HCT116 (cell line): ENCODE measurements at regions not wholly inside any gene's neighbourhood (a gene's known extent, or its start where the extent isn't known, plus 50 kb on each side); places are given as distances from the start of the nearest gene placed in this dataset.

Experiments
- ATAC-seq: fragments of 200-7000 bp; cut with Tn5 transposase; 2 replicates; pipeline ENCODE4 v1.9.1; 2020; ENCODE audit warnings: mild to moderate bottlenecking, moderate library complexity
- BruUV-seq: library from RNA; stranded (reverse); fragments of 400-500 nt; replicated peaks from 2 replicates; lab custom pipeline; 2021; lab: Mats Ljungman, UMichigan
- CTCF ChIA-PET: fragments of 300-600 bp; sonication (Branson Sonifier 250); formaldehyde crosslinking; loops from one replicate; lab custom pipeline; 2021; ENCODE audit warnings: antibody characterized with exemption; lab: Charles Lee
- POLR2A ChIA-PET: fragments of 300-600, 350-600 bp; sonication (Branson Sonifier 250); formaldehyde crosslinking; loops from one replicate; lab custom pipeline; 2021; ENCODE audit warnings: antibody characterized with exemption; lab: Charles Lee
- RAD21 ChIA-PET, 2 experiments: fragments of 300-600 bp; sonication (Branson Sonifier 250); formaldehyde crosslinking; loops; one replicate each; lab custom pipeline; 2023; ENCODE audit warnings: low total read pairs in 2 of 2; ENCODE audit not compliant: uncharacterized antibody in 2 of 2, unreplicated experiment in 2 of 2, low non-redundant PET in 1 of 2; lab: Charles Lee
- DNase-seq: peaks from one replicate; pipeline ENCODE4 v3.0.0-alpha.2; 2010; ENCODE audit warnings: low read depth, low spot score
- H2AFZ ChIP-seq: fragments of 200-600 bp; shearing (Covaris generic), sonication (generic); 2 replicates; pipeline ENCODE4 v1.6.1; 2017; ENCODE audit warnings: low read depth, mixed run types, mixed read lengths, antibody characterized with exemption, low read length; ENCODE audit not compliant: poor library complexity, severe bottlenecking
- H3K27ac ChIP-seq: 2 replicates; pipeline ENCODE4 v1.5.1; 2012; ENCODE audit warnings: low read depth, low read length
- H3K27me3 ChIP-seq: fragments of 200-600 bp; sonication (generic); 2 replicates; pipeline ENCODE4 v1.6.1; 2016; ENCODE audit warnings: mixed run types, low read length, mixed read lengths; ENCODE audit not compliant: insufficient read depth
- H3K36me3 ChIP-seq, 2 experiments: fragments of 200-500 bp in 1 of 2; fragments of 200-600 bp in 1 of 2; sonication (Bioruptor generic) in 1 of 2; sonication (generic) in 1 of 2; 2 replicates each; pipeline versions ENCODE4 v1.5.1 to v1.6.1; 2014 to 2016; ENCODE audit warnings: low read length in 2 of 2, inconsistent platforms in 1 of 2, mixed read lengths in 1 of 2, mixed run types in 1 of 2; ENCODE audit not compliant: insufficient read depth in 2 of 2, control insufficient read depth in 1 of 2
- H3K4me1 ChIP-seq, 2 experiments: fragments of 200-600 bp in 1 of 2; sonication (generic) in 1 of 2; 2 replicates each; pipeline versions ENCODE4 v1.5.1 to v1.6.1; 2012 to 2017; ENCODE audit warnings: low read length in 2 of 2, inconsistent platforms in 1 of 2, mild to moderate bottlenecking in 1 of 2, mixed read lengths in 1 of 2, mixed run types in 1 of 2, moderate library complexity in 1 of 2; ENCODE audit not compliant: insufficient read depth in 2 of 2, control insufficient read depth in 1 of 2
- H3K4me2 ChIP-seq: fragments of 200-600 bp; sonication (generic); 2 replicates; pipeline ENCODE4 v1.6.1; 2017; ENCODE audit warnings: mixed run types, low read length, mixed read lengths
- H3K4me3 ChIP-seq, 2 experiments: fragments of 200-600 bp in 1 of 2; sonication (generic) in 1 of 2; replicated peaks in 1 of 2; 2 replicates each; pipeline ENCODE4 v1.5.1; 2011 to 2016; ENCODE audit warnings: low read length in 2 of 2, control low read depth in 1 of 2, low read depth in 1 of 2, mild to moderate bottlenecking in 1 of 2, mixed read lengths in 1 of 2, mixed run types in 1 of 2
- H3K79me2 ChIP-seq: fragments of 200-600 bp; sonication (generic); 2 replicates; pipeline ENCODE4 v1.6.1; 2017; ENCODE audit warnings: mild to moderate bottlenecking, mixed run types, low read length, moderate library complexity, mixed read lengths; ENCODE audit not compliant: insufficient read depth
- H3K9ac ChIP-seq: fragments of 200-600 bp; sonication (generic); 2 replicates; pipeline ENCODE4 v1.6.1; 2016; ENCODE audit warnings: low read length, mixed read lengths
- H3K9me2 ChIP-seq: fragments of 200-600 bp; sonication (generic), shearing (Covaris generic); 2 replicates; pipeline ENCODE4 v1.6.1; 2017; ENCODE audit warnings: mixed run types, mild to moderate bottlenecking, moderate library complexity; ENCODE audit not compliant: insufficient read depth
- H3K9me3 ChIP-seq, 2 experiments: fragments of 200-500 bp in 1 of 2; fragments of 200-600 bp in 1 of 2; sonication (Bioruptor generic) in 1 of 2; sonication (generic) in 1 of 2; 2 replicates each; pipeline ENCODE4 v1.6.1; 2014 to 2017; ENCODE audit warnings: low read length in 2 of 2, mixed read lengths in 2 of 2, inconsistent platforms in 1 of 2, low read depth in 1 of 2, mild to moderate bottlenecking in 1 of 2, mixed run types in 1 of 2, moderate library complexity in 1 of 2; ENCODE audit not compliant: control insufficient read depth in 1 of 2, insufficient read depth in 1 of 2
- H4K20me1 ChIP-seq: fragments of 200-600 bp; sonication (generic), shearing (Covaris generic); 2 replicates; pipeline ENCODE4 v1.6.1; 2017; ENCODE audit warnings: mixed run types, mild to moderate bottlenecking, moderate library complexity; ENCODE audit not compliant: insufficient read depth
- CBX3 ChIP-seq: IDR thresholded peaks from 2 replicates; pipeline ENCODE4 v1.6.1; 2012; ENCODE audit warnings: low read depth
- CEBPB ChIP-seq: IDR thresholded peaks from 2 replicates; pipeline ENCODE4 v1.6.1; 2012; ENCODE audit warnings: low read depth
- ELF1 ChIP-seq: IDR thresholded peaks from 2 replicates; pipeline ENCODE4 v1.6.1; 2012; ENCODE audit warnings: low read depth, borderline replicate concordance
- EZH2 ChIP-seq: fragments of 200-600 bp; sonication (generic); IDR thresholded peaks from 2 replicates; pipeline ENCODE4 v1.6.1; 2017; ENCODE audit warnings: antibody characterized with exemption, mixed run types
- EZH2phosphoT487 ChIP-seq: fragments of 200-600 bp; IDR thresholded peaks from 2 replicates; pipeline ENCODE4 v1.6.1; 2018; ENCODE audit warnings: antibody characterized with exemption, borderline replicate concordance
- FOSL1 ChIP-seq: IDR thresholded peaks from 2 replicates; pipeline ENCODE4 v1.6.1; 2012; ENCODE audit warnings: low read depth
- JUND ChIP-seq: IDR thresholded peaks from 2 replicates; pipeline ENCODE4 v1.6.1; 2012
- POLR2AphosphoS5 ChIP-seq: IDR thresholded peaks from 2 replicates; pipeline ENCODE4 v1.6.1; 2011; ENCODE audit warnings: mild to moderate bottlenecking, low read depth, low read length, moderate library complexity
- RAD21 ChIP-seq: IDR thresholded peaks from 2 replicates; pipeline ENCODE4 v1.6.1; 2012; ENCODE audit warnings: low read depth, mild to moderate bottlenecking
- TCF7L2 ChIP-seq: IDR thresholded peaks from 2 replicates; pipeline ENCODE4 v1.7.0; 2011; ENCODE audit warnings: borderline replicate concordance, inconsistent platforms; ENCODE audit not compliant: insufficient read depth, insufficient read length; ENCODE audit errors: extremely low read depth
- ZFX ChIP-seq: fragments of 450-650 bp; IDR thresholded peaks from 2 replicates; pipeline ENCODE4 v1.6.1; 2017
- intact Hi-C: fragments of 100-400 bp; cut with micrococcal nuclease; formaldehyde crosslinking; loops from 2 replicates; pipeline ENCODE4 v1.10.0; 2022
- TF ChIP-seq, protein P1 (sequence below): IDR thresholded peaks from 2 replicates; pipeline ENCODE4 v1.6.1; 2012
- TF ChIP-seq, protein P2 (sequence below): IDR thresholded peaks from 2 replicates; pipeline ENCODE4 v1.6.1; 2012; ENCODE audit warnings: low read depth
- TF ChIP-seq, protein P3 (sequence below): IDR thresholded peaks from 2 replicates; pipeline ENCODE4 v1.6.1; 2011; ENCODE audit warnings: mild to moderate bottlenecking, low read length, moderate library complexity; ENCODE audit not compliant: insufficient replicate concordance; ENCODE audit errors: extremely low read depth
- TF ChIP-seq, protein P4 (sequence below), 3 experiments: fragments of 200-600 bp in 1 of 3; sonication (generic) in 1 of 3; IDR thresholded peaks in 2 of 3; conservative IDR thresholded peaks in 1 of 3; 2 replicates each; pipeline ENCODE4 v1.5.1; 2012 to 2017; ENCODE audit warnings: low read depth in 2 of 3, low read length in 2 of 3, antibody characterized with exemption in 1 of 3, borderline replicate concordance in 1 of 3, control low read depth in 1 of 3, mild to moderate bottlenecking in 1 of 3, mixed read lengths in 1 of 3, mixed run types in 1 of 3, moderate library complexity in 1 of 3; ENCODE audit not compliant: insufficient read depth in 1 of 3

DNA sequence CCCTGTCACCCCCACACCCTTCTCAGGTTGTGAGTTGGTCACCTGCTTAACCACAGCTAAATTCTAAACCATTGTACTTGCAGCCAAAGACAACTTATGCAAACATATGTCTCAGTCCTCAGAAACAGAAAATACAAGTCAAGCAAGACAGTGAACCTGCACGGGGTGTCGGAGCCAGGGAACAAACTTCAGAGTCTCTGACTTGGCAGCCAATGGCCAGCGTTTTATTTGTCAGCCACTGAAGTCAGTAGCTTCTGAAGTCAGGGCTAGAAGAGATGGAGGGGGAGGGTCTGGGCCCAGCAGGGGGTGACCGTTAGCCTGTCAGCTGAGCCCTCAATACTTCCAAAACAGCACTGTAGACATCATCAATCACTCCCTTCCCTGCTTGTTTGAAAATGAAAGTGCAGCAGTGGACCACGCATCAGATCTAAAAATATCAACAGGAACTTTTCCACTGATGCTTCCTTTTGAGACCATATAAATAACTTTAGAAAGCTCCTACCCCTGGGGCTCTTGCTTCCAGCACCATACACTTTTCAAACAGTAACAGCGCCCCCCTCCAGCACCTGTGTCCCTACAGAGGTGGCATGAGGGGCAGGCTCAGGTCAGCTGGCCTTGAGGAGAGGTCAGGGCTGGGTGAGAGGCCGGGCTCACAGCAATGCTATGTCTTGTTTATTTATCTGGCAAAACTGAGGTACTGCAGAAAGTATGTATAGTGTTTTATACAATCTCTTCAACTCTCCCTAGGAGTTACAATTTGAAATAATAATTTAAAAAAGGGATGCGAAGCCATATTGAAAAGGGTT is 142.5 kb downstream of the ACER2 start:
- ChIA-PET RAD21 (no interaction called here), CTCF (no interaction called here), POLR2A (no interaction called here)
- H3K4me3 ChIP-seq, result no peak overlapping the region
- H3K27ac ChIP-seq, result no peak overlapping the region
- intact Hi-C loops, result no loop called here
- H3K4me2 ChIP-seq, result no peak overlapping the region
- no peaks in the 10 kb centered on the region for H3K79me2 ChIP-seq
- no peaks in the 10 kb centered on the region for H3K9me2 ChIP-seq
- H3K27me3 ChIP-seq, result peaks cover 16% of the 10 kb centered on the region; the same call in 1 of the 2 replicates
- ATAC-seq (no peak), DNase-seq (no peak)
- no peak for TF ChIP-seq CBX3
- TF ChIP-seq, protein P1, sequence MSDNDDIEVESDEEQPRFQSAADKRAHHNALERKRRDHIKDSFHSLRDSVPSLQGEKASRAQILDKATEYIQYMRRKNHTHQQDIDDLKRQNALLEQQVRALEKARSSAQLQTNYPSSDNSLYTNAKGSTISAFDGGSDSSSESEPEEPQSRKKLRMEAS, result no peak
- TF ChIP-seq RAD21, result no peak
- no peak for TF ChIP-seq POLR2AphosphoS5
- TF ChIP-seq ELF1, result no peak
- TF ChIP-seq ZFX, result no peak
- TF ChIP-seq EZH2phosphoT487, result no peak
- no peak for TF ChIP-seq EZH2
- no peak for TF ChIP-seq TCF7L2
- TF ChIP-seq CEBPB, result no peak
- TF ChIP-seq, protein P2, sequence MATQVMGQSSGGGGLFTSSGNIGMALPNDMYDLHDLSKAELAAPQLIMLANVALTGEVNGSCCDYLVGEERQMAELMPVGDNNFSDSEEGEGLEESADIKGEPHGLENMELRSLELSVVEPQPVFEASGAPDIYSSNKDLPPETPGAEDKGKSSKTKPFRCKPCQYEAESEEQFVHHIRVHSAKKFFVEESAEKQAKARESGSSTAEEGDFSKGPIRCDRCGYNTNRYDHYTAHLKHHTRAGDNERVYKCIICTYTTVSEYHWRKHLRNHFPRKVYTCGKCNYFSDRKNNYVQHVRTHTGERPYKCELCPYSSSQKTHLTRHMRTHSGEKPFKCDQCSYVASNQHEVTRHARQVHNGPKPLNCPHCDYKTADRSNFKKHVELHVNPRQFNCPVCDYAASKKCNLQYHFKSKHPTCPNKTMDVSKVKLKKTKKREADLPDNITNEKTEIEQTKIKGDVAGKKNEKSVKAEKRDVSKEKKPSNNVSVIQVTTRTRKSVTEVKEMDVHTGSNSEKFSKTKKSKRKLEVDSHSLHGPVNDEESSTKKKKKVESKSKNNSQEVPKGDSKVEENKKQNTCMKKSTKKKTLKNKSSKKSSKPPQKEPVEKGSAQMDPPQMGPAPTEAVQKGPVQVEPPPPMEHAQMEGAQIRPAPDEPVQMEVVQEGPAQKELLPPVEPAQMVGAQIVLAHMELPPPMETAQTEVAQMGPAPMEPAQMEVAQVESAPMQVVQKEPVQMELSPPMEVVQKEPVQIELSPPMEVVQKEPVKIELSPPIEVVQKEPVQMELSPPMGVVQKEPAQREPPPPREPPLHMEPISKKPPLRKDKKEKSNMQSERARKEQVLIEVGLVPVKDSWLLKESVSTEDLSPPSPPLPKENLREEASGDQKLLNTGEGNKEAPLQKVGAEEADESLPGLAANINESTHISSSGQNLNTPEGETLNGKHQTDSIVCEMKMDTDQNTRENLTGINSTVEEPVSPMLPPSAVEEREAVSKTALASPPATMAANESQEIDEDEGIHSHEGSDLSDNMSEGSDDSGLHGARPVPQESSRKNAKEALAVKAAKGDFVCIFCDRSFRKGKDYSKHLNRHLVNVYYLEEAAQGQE, result no peak
- TF ChIP-seq FOSL1, result no peak
- no peak for TF ChIP-seq JUND
- TF ChIP-seq, protein P3, sequence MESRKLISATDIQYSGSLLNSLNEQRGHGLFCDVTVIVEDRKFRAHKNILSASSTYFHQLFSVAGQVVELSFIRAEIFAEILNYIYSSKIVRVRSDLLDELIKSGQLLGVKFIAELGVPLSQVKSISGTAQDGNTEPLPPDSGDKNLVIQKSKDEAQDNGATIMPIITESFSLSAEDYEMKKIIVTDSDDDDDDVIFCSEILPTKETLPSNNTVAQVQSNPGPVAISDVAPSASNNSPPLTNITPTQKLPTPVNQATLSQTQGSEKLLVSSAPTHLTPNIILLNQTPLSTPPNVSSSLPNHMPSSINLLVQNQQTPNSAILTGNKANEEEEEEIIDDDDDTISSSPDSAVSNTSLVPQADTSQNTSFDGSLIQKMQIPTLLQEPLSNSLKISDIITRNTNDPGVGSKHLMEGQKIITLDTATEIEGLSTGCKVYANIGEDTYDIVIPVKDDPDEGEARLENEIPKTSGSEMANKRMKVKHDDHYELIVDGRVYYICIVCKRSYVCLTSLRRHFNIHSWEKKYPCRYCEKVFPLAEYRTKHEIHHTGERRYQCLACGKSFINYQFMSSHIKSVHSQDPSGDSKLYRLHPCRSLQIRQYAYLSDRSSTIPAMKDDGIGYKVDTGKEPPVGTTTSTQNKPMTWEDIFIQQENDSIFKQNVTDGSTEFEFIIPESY, result no peak
- TF ChIP-seq, protein P4, sequence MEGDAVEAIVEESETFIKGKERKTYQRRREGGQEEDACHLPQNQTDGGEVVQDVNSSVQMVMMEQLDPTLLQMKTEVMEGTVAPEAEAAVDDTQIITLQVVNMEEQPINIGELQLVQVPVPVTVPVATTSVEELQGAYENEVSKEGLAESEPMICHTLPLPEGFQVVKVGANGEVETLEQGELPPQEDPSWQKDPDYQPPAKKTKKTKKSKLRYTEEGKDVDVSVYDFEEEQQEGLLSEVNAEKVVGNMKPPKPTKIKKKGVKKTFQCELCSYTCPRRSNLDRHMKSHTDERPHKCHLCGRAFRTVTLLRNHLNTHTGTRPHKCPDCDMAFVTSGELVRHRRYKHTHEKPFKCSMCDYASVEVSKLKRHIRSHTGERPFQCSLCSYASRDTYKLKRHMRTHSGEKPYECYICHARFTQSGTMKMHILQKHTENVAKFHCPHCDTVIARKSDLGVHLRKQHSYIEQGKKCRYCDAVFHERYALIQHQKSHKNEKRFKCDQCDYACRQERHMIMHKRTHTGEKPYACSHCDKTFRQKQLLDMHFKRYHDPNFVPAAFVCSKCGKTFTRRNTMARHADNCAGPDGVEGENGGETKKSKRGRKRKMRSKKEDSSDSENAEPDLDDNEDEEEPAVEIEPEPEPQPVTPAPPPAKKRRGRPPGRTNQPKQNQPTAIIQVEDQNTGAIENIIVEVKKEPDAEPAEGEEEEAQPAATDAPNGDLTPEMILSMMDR (IDR thresholded peaks at IDR 0.05 in 2 of 3, conservative IDR thresholded peaks at IDR 0.05 in 1 of 3; ENCODE audit: borderline replicate concordance in 1 of 3, insufficient read depth in 1 of 3, low read depth in 2 of 3, low read length in 2 of 3), result no peak
- H4K20me1 ChIP-seq, result no peaks in the 10 kb centered on the region
- no peaks in the 10 kb centered on the region for H3K4me1 ChIP-seq
- BruUV-seq, result no TSS peak
- no peaks in the 10 kb centered on the region for H3K36me3 ChIP-seq
- no peak overlapping the region for H3K9ac ChIP-seq
- H3K9me3 ChIP-seq, result no peaks in the 10 kb centered on the region
- no peak overlapping the region for H2AFZ ChIP-seq
